ENCODE measurements at regions not wholly inside any gene's neighbourhood (a gene's known extent, or its start where the extent isn't known, plus 50 kb on each side); places are given as distances from the start of the nearest gene placed in this dataset.

GRCh38 chr1:106875622-106876021 is 180.9 kb upstream of the PRMT6 start:
- Histone ChIP-seq H3K4me3 (no peak overlapping the region), H3K36me3 (no peaks in the 10 kb centered on the region), H3K4me1 (no peaks in the 10 kb centered on the region), H3K9me3 (no peaks in the 10 kb centered on the region), H3K27me3 (no peaks in the 10 kb centered on the region), H3K27ac (no peak overlapping the region)
- TF ChIP-seq, protein P1, sequence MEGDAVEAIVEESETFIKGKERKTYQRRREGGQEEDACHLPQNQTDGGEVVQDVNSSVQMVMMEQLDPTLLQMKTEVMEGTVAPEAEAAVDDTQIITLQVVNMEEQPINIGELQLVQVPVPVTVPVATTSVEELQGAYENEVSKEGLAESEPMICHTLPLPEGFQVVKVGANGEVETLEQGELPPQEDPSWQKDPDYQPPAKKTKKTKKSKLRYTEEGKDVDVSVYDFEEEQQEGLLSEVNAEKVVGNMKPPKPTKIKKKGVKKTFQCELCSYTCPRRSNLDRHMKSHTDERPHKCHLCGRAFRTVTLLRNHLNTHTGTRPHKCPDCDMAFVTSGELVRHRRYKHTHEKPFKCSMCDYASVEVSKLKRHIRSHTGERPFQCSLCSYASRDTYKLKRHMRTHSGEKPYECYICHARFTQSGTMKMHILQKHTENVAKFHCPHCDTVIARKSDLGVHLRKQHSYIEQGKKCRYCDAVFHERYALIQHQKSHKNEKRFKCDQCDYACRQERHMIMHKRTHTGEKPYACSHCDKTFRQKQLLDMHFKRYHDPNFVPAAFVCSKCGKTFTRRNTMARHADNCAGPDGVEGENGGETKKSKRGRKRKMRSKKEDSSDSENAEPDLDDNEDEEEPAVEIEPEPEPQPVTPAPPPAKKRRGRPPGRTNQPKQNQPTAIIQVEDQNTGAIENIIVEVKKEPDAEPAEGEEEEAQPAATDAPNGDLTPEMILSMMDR (IDR thresholded peaks at IDR 0.05) = no peak
- no peak for ATAC-seq
- DNase-seq = no peak
- WGBS, 2 donors = 0 to 54% methylated on average over 1 of the region's 1 CpG
- no peak for FAIRE-seq
- intact Hi-C loops (cut with DNase I) = no loop called here

DNA sequence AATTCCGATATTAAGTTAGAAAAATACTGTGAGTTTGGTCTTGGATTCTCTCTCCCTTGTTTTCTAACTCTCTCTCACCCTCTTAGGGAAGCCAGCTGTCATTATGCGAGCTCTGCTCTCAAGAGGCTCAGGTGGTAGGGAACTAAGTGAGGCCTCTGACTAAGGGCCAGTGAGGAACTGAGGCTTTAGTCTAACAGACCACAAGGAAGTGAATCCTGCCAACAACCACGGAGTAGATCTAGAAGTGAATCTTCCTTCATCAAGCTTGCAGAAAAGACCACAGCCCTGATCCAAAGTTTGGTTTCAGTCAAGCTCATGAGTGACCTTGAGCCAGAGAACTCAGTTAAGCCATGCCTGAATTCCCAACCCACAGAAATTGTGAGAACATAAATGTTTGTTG is 180.1 kb upstream of the PRMT6 start:
- intact Hi-C loops (cut with DNase I) = no loop called here
- no peaks in the 10 kb centered on the region for H3K36me3 ChIP-seq
- ATAC-seq = no peak
- H3K27me3 ChIP-seq = no peaks in the 10 kb centered on the region
- DNase-seq = no peak
- no peak overlapping the region for H3K4me3 ChIP-seq
- TF ChIP-seq, protein P1 (IDR thresholded peaks at IDR 0.05) = no peak
- no peak overlapping the region for H3K27ac ChIP-seq
- H3K9me3 ChIP-seq = no peaks in the 10 kb centered on the region
- H3K4me1 ChIP-seq = no peaks in the 10 kb centered on the region
- no peak for FAIRE-seq
- 48 to 64% methylated on average over 3 of the region's 3 CpGs for WGBS, 2 donors

DNA sequence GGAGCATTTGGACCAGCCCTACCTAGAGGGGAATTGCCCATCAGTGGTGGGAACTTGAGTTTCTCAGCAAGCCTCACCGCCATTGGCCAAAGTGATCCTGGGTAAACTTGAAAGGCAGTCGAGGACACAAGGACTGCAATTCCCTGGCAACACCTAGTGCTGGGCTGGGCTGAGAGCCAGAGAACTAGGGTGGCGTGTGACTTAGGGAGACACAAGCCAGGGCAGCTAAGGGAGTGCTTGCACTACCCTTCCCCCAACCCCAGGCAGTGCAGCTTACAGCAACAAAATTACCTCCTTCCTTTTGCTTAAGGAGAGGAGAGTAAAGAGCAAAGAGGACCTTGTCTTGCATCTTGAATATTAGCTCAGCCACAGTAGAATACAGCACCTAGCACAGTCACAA is 176.9 kb upstream of the PRMT6 start:
- no peaks in the 10 kb centered on the region for H3K27me3 ChIP-seq
- WGBS, 2 donors = 21 to 28% methylated on average over 3 of the region's 3 CpGs
- H3K4me1 ChIP-seq = no peaks in the 10 kb centered on the region
- FAIRE-seq = no peak
- DNase-seq = peak in 5 of 6 donors; percentile 27 to 50 (median 40)
- peak; percentile 34 to 86 (median 55) for ATAC-seq
- intact Hi-C loops (cut with DNase I) = no loop called here
- TF ChIP-seq, protein P1 (IDR thresholded peaks at IDR 0.05) = no peak
- no peak overlapping the region for H3K4me3 ChIP-seq
- no peaks in the 10 kb centered on the region for H3K9me3 ChIP-seq
- H3K27ac ChIP-seq = no peak overlapping the region
- no peaks in the 10 kb centered on the region for H3K36me3 ChIP-seq

- DNase-seq (no peak), ATAC-seq (no peak), FAIRE-seq (no peak)
- Histone ChIP-seq H3K27ac (no peak overlapping the region), H3K9me3 (no peaks in the 10 kb centered on the region), H3K27me3 (no peaks in the 10 kb centered on the region), H3K36me3 (no peaks in the 10 kb centered on the region), H3K4me1 (no peaks in the 10 kb centered on the region), H3K4me3 (no peak overlapping the region)
- TF ChIP-seq, protein P1 (IDR thresholded peaks at IDR 0.05) = no peak
- 54 to 69% methylated on average over 3 of the region's 3 CpGs for WGBS, 2 donors
- intact Hi-C loops (cut with DNase I) = no loop called here
Measured at GRCh38 chr1:106880226-106880625, 176.2 kb upstream of the PRMT6 start.

DNA sequence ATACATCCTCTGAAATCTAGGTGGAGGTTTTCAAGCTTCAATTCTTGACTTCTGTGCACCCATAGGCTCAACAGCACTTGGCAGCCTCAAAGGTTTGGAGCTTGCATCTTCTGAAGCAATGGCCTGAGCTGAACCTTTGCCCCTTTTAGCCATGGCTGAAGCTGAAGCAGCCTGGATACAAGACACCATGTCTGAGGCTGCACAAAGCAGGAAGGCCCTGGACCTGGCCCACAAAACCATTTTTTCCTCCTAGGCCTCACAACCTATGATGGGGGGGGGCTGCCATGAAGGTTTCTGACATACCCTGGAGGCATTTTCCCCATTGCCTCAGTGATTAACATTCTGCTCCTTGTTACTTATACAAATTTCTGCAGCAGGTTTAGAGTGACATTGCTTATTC is 173.3 kb upstream of the PRMT6 start:
- ATAC-seq (no peak), DNase-seq (no peak), FAIRE-seq (no peak)
- Histone ChIP-seq H3K36me3 (no peaks in the 10 kb centered on the region), H3K9me3 (no peaks in the 10 kb centered on the region), H3K4me1 (no peaks in the 10 kb centered on the region), H3K27me3 (no peaks in the 10 kb centered on the region), H3K27ac (no peak overlapping the region), H3K4me3 (no peak overlapping the region)
- TF ChIP-seq, protein P1 (IDR thresholded peaks at IDR 0.05) = no peak
- intact Hi-C loops (cut with DNase I) = no loop called here

Measured in pancreas (tissue), 10 donors.